RWPE1 (cell line): ENCODE measurements at regions not wholly inside any gene's neighbourhood (a gene's known extent, or its start where the extent isn't known, plus 50 kb on each side); places are given as distances from the start of the nearest gene placed in this dataset.

ENCODE experiments used
- CTCF ChIA-PET: fragments of 350-600 bp; sonication (Branson Sonifier 250); formaldehyde crosslinking; extraction: SDS; loops from one replicate; lab custom pipeline; 2021; lab: Yijun Ruan, JAX
- POLR2A ChIA-PET: fragments of 400-600 bp; formaldehyde crosslinking; extraction: SDS; loops from one replicate; lab custom pipeline; 2020; ENCODE audit warnings: antibody characterized with exemption; ENCODE audit not compliant: low non-redundant PET; lab: Yijun Ruan, JAX
- DNase-seq: peaks from one replicate; pipeline ENCODE4 v3.0.0; 2012; ENCODE audit warnings: low spot score
- H3K27ac ChIP-seq: fragments of 450-650 bp; 2 replicates; pipeline ENCODE4 v1.5.1; 2017
- CTCF ChIP-seq: fragments of 450-650 bp; conservative IDR thresholded peaks from 2 replicates; pipeline ENCODE4 v1.5.1; 2017; ENCODE audit warnings: low read depth, mild to moderate bottlenecking

- CTCF ChIA-PET = no interaction called here
- TF ChIP-seq CTCF = no peak
- H3K27ac ChIP-seq = no peak overlapping the region
- DNase-seq = no peak
- POLR2A ChIA-PET = no interaction called here
Observed at GRCh38 chr9:7285199-7285598, 514.4 kb downstream of the DMAC1 start.

- POLR2A ChIA-PET = no interaction called here
- no peak overlapping the region for H3K27ac ChIP-seq
- no peak for DNase-seq
- CTCF ChIA-PET = no interaction called here
- TF ChIP-seq CTCF = no peak
Observed at GRCh38 chr9:7284517-7284916, 515.1 kb downstream of the DMAC1 start.

GRCh38 chr9:7284117-7284516, 515.5 kb downstream of the DMAC1 start:
- no peak overlapping the region for H3K27ac ChIP-seq
- CTCF ChIA-PET = no interaction called here
- TF ChIP-seq CTCF = no peak
- POLR2A ChIA-PET = no interaction called here
- DNase-seq = no peak

GRCh38 chr9:7273575-7273974, 515.8 kb downstream of the KDM4C start:
- ChIA-PET CTCF (no interaction called here), POLR2A (no interaction called here)
- no peak overlapping the region for H3K27ac ChIP-seq
- TF ChIP-seq CTCF = no peak
- DNase-seq = no peak

- no peak for TF ChIP-seq CTCF
- CTCF ChIA-PET = no interaction called here
- H3K27ac ChIP-seq = no peak overlapping the region
- DNase-seq = no peak
- POLR2A ChIA-PET = no interaction called here
Observed at GRCh38 chr9:7266911-7267595, 509.3 kb downstream of the KDM4C start.

- CTCF ChIA-PET = interaction anchor here (0.6 kb wide), 1 partner anchor 15 kb away, joined by 10 read pairs; no protein-coding TSS in a partner anchor
- H3K27ac ChIP-seq = no peak overlapping the region
- DNase-seq = no peak
- POLR2A ChIA-PET = no interaction called here
- TF ChIP-seq CTCF = no peak
Observed at GRCh38 chr9:7265181-7265580, 507.4 kb downstream of the KDM4C start.
